ENCODE measurements at regions not wholly inside any gene's neighbourhood (a gene's known extent, or its start where the extent isn't known, plus 50 kb on each side); places are given as distances from the start of the nearest gene placed in this dataset.
"Not testable (repeated sequence)": the region's sequence is repeated elsewhere in the genome, so short reads cannot be mapped to it uniquely, and the experiment has no call there.

GRCh38 chr7:159207951-159208350 lies 63.3 kb upstream of the VIPR2 start:
- no peaks in the 10 kb centered on the region for H3K9me3 ChIP-seq
- no peak overlapping the region for H3K27ac ChIP-seq
- H3K4me1 ChIP-seq = peaks cover 0 to 13% (median 0%) of the 10 kb centered on the region in 3 donors
- whole genome bisulfite sequencing, 2 donors = 52% methylated on average over 2 of the region's 2 CpGs
- no peak for DNase-seq
- no peak for TF ChIP-seq POLR2A (IDR thresholded peaks at IDR 0.05)
- TF ChIP-seq, protein P1, sequence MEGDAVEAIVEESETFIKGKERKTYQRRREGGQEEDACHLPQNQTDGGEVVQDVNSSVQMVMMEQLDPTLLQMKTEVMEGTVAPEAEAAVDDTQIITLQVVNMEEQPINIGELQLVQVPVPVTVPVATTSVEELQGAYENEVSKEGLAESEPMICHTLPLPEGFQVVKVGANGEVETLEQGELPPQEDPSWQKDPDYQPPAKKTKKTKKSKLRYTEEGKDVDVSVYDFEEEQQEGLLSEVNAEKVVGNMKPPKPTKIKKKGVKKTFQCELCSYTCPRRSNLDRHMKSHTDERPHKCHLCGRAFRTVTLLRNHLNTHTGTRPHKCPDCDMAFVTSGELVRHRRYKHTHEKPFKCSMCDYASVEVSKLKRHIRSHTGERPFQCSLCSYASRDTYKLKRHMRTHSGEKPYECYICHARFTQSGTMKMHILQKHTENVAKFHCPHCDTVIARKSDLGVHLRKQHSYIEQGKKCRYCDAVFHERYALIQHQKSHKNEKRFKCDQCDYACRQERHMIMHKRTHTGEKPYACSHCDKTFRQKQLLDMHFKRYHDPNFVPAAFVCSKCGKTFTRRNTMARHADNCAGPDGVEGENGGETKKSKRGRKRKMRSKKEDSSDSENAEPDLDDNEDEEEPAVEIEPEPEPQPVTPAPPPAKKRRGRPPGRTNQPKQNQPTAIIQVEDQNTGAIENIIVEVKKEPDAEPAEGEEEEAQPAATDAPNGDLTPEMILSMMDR (IDR thresholded peaks at IDR 0.05) = no peak
- H3K36me3 ChIP-seq = no peaks in the 10 kb centered on the region
- H3K27me3 ChIP-seq = peaks cover 0 to 4% (median 0%) of the 10 kb centered on the region in 4 donors
- intact Hi-C loops (cut with DNase I) = no loop called here
- H3K4me3 ChIP-seq = no peak overlapping the region

DNA sequence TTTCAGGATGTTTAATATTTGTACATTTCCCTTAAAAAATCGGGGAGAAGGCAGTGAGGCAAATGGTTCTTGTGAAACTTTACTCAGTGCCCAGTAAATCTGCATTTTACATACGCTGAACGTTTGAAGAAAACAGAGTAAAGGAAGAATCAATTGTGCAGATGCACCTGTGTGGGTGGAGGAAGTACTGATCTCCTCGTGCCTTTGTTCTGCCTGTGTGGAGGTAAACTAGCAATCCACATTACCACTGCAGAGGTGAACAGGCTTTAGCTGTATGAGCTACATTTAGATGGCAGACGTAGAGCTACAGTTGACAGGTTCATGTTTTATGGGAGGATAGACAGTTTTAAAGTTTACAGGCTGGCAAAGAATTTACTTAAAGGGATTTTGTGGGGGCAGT lies 62.7 kb upstream of the VIPR2 start:
- Histone ChIP-seq H3K4me3 (no peak overlapping the region), H3K36me3 (no peaks in the 10 kb centered on the region), H3K4me1 (peaks cover 0 to 13% (median 0%) of the 10 kb centered on the region in 3 donors), H3K27me3 (peaks cover 0 to 4% (median 0%) of the 10 kb centered on the region in 4 donors), H3K9me3 (no peaks in the 10 kb centered on the region), H3K27ac (no peak overlapping the region)
- TF ChIP-seq, protein P1 (IDR thresholded peaks at IDR 0.05) = no peak
- TF ChIP-seq POLR2A (IDR thresholded peaks at IDR 0.05) = no peak
- no peak for DNase-seq
- WGBS, 2 donors = 36 to 40% methylated on average over 5 of the region's 5 CpGs
- intact Hi-C loops (cut with DNase I) = no loop called here

- no peak for TF ChIP-seq POLR2A (IDR thresholded peaks at IDR 0.05)
- TF ChIP-seq, protein P1 (IDR thresholded peaks at IDR 0.05) = no peak
- Histone ChIP-seq H3K36me3 (no peaks in the 10 kb centered on the region), H3K27me3 (peaks cover 0 to 4% (median 0%) of the 10 kb centered on the region in 4 donors), H3K9me3 (no peaks in the 10 kb centered on the region), H3K4me1 (peaks cover 0 to 3% (median 0%) of the 10 kb centered on the region in 3 donors), H3K4me3 (no peak overlapping the region), H3K27ac (no peak overlapping the region)
- intact Hi-C loops (cut with DNase I) = no loop called here
- DNase-seq = no peak
- 73 to 74% methylated on average over 5 of the region's 5 CpGs for whole genome bisulfite sequencing, 2 donors
These were observed 61.2 kb upstream of the VIPR2 start for GRCh38 chr7:159205833-159206232.

DNA sequence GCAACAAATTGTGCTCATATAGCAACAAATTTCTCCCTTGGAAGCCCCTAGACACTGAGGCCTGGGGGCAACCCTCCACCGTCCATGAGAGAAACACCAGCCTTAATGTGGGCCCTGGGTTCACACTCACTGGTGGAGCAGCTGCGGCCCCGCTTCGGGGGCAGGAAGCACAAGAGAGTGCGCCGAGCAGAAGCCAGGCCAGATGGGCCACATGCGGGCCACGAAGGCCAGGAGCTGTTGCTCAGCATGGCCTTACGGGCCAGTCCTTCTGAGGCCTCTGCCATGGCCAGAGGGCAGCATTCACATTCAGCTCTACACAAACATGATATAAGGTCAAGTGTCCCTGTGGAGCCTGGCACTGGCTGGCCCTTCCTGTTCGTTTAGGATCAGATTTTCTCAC lies 60.0 kb upstream of the VIPR2 start:
- no peak for TF ChIP-seq POLR2A (IDR thresholded peaks at IDR 0.05)
- TF ChIP-seq, protein P1 (IDR thresholded peaks at IDR 0.05) = no peak
- intact Hi-C loops (cut with DNase I) = no loop called here
- Histone ChIP-seq H3K9me3 (no peaks in the 10 kb centered on the region), H3K27ac (no peak overlapping the region), H3K4me1 (no peaks in the 10 kb centered on the region), H3K4me3 (no peak overlapping the region), H3K27me3 (peaks cover 0 to 4% (median 0%) of the 10 kb centered on the region in 4 donors), H3K36me3 (no peaks in the 10 kb centered on the region)
- DNase-seq = no peak
- 39 to 85% methylated on average over 1 to 2 of the region's 10 CpGs for WGBS, 2 donors

DNA sequence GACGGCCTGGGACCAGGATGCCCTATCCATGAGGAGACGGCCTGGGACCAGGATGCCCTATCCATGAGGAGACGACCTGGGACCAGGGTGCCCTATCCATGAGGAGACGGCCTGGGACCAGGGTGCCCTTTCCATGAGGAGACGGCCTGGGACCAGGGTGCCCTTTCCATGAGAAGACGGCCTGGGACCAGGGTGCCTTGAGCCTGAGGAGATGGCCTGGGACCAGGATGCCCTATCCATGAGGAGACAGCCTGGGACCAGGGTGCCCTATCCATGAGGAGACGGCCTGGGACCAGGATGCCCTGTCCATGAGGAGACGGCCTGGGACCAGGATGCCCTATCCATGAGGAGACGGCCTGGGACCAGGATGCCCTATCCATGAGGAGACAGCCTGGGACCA lies 58.6 kb upstream of the VIPR2 start:
- H3K4me3 ChIP-seq; H3K9me3 ChIP-seq; DNase-seq; H3K4me1 ChIP-seq; intact Hi-C loops (cut with DNase I); H3K36me3 ChIP-seq; H3K27me3 ChIP-seq; H3K27ac ChIP-seq: not testable (repeated sequence)
- WGBS, 2 donors = 88 to 90% methylated on average over 3 to 4 of the region's 9 CpGs

DNA sequence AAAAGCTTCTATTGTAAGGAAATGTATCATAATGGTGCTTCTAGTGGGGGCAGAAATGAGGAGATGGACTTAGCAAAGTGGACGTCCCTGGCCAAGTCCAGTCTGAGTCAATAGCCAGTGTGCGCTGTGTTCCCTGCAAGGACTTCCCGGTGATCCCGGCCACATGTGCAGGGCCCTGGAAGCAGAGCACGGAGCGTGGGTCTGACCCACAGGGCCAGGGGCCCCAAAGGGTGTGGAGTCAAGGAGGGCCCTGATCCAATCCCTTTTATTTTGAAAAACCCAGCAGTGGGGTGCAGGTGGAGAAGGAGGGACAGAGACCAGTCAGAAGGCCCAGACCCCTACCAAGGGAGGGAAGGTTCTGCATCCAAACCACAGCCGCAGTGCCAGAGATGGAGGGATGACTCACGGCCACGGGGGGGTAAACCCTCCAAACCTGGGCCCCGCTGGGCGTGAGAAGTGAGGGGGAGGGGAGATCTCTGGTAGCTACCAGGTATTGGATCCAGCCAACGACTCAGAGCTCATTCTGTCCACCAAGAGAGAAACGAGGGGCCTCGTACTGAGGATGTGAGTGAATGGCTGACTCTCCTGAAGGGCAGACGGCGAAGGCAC lies 57.2 kb upstream of the VIPR2 start:
- intact Hi-C loops (cut with DNase I) = no loop called here
- Histone ChIP-seq H3K27me3 (peaks cover 0 to 4% (median 0%) of the 10 kb centered on the region in 4 donors), H3K27ac (no peak overlapping the region), H3K4me1 (peaks cover 0 to 13% (median 0%) of the 10 kb centered on the region in 3 donors), H3K4me3 (no peak overlapping the region), H3K36me3 (no peaks in the 10 kb centered on the region), H3K9me3 (no peaks in the 10 kb centered on the region)
- TF ChIP-seq, protein P1 (IDR thresholded peaks at IDR 0.05) = no peak
- TF ChIP-seq POLR2A (IDR thresholded peaks at IDR 0.05) = no peak
- WGBS, 2 donors = 81 to 89% methylated on average over 6 to 11 of the region's 16 CpGs
- no peak for DNase-seq

All from esophagus squamous epithelium (tissue), 5 donors.